LNCaP clone FGC (cell line): ENCODE measurements at regions not wholly inside any gene's neighbourhood (a gene's known extent, or its start where the extent isn't known, plus 50 kb on each side); places are given as distances from the start of the nearest gene placed in this dataset.

Source experiments
- DNase-seq: peaks from one replicate; pipeline ENCODE4 v3.0.0-alpha.2; 2011; ENCODE audit warnings: low read depth
- H3K4me3 ChIP-seq: 2 replicates; pipeline ENCODE4 v1.5.1; 2011; ENCODE audit warnings: mild to moderate bottlenecking, low read depth, low read length, control low read depth
- CTCF ChIP-seq: IDR thresholded peaks from 2 replicates; pipeline ENCODE4 v1.5.1; 2012; ENCODE audit warnings: mild to moderate bottlenecking; ENCODE audit not compliant: control insufficient read depth, insufficient read depth; ENCODE audit errors: extremely low read depth

- DNase-seq, result no peak
- H3K4me3 ChIP-seq, result no peak overlapping the region
- TF ChIP-seq CTCF, result no peak
These were observed 467.4 kb upstream of the CDH20 start for GRCh38 chr18:60865801-60866200.

- DNase-seq, result no peak
- TF ChIP-seq CTCF, result no peak
- H3K4me3 ChIP-seq, result no peak overlapping the region
These were observed 462.7 kb upstream of the CDH20 start for GRCh38 chr18:60870261-60871153.

- TF ChIP-seq CTCF, result no peak
- H3K4me3 ChIP-seq, result no peak overlapping the region
- no peak for DNase-seq
These were observed 460.8 kb upstream of the CDH20 start for GRCh38 chr18:60872434-60872833.

- no peak overlapping the region for H3K4me3 ChIP-seq
- TF ChIP-seq CTCF, result no peak
- DNase-seq, result no peak
These were observed 459.5 kb upstream of the CDH20 start for GRCh38 chr18:60873708-60874107.

- DNase-seq, result no peak
- no peak for TF ChIP-seq CTCF
- no peak overlapping the region for H3K4me3 ChIP-seq
These were observed 457.2 kb upstream of the CDH20 start for GRCh38 chr18:60875957-60876507.

GRCh38 chr18:60880184-60880583 is 453.0 kb upstream of the CDH20 start:
- no peak overlapping the region for H3K4me3 ChIP-seq
- no peak for TF ChIP-seq CTCF
- no peak for DNase-seq
